K562 (cell line): ENCODE measurements at regions not wholly inside any gene's neighbourhood (a gene's known extent, or its start where the extent isn't known, plus 50 kb on each side); places are given as distances from the start of the nearest gene placed in this dataset.

Experiments
- ATAC-seq: fragments of 200-7000 bp; cut with Tn5 transposase; 3 replicates; pipeline ENCODE4 v1.9.1; 2020; ENCODE audit warnings: moderate library complexity
- BruUV-seq: library from RNA; stranded (reverse); fragments of 400-500 nt; replicated peaks from 2 replicates; lab custom pipeline; 2021; lab: Mats Ljungman, UMichigan
- CTCF ChIA-PET: fragments of 300-600 bp; formaldehyde crosslinking; extraction: SDS; loops from one replicate; lab custom pipeline; 2021; ENCODE audit warnings: low intra/inter-chr PET ratio; lab: Yijun Ruan, JAX
- POLR2A ChIA-PET: fragments of 300-600, 350-650 bp; sonication (Branson Sonifier 250); formaldehyde crosslinking; extraction: SDS; loops from one replicate; lab custom pipeline; 2021; ENCODE audit warnings: antibody characterized with exemption, inconsistent platforms; lab: Yijun Ruan, JAX
- DNase-seq, 4 experiments: peaks; one replicate each; pipeline versions ENCODE4 v3.0.0 to v3.0.0-alpha.2; 2011 to 2018; ENCODE audit warnings: low spot score in 3 of 4, mixed read lengths in 3 of 4; ENCODE audit errors: extremely low read depth in 1 of 4
- FAIRE-seq: peaks from 2 replicates; lab custom pipeline; 2011; peaks lifted over from hg19 to GRCh38; lab: Jason Lieb, UNC
- H2AFZ ChIP-seq: 2 replicates; pipeline ENCODE4 v1.6.0; 2011; ENCODE audit warnings: low read depth, low read length, control low read depth, inconsistent platforms
- H3K27ac ChIP-seq: fragments of 200-600 bp; 3 replicates; pipeline ENCODE4 v1.8.0; 2011; ENCODE audit warnings: low read depth, mild to moderate bottlenecking, control low read depth, inconsistent platforms, low read length, moderate library complexity, mixed read lengths; ENCODE audit errors: extremely low read depth
- H3K27me3 ChIP-seq, 2 experiments: fragments of 300-600 bp in 1 of 2; 2 replicates in 1 of 2; 3 replicates in 1 of 2; pipeline versions ENCODE4 v1.6.0 to v1.8.0; 2011; ENCODE audit warnings: inconsistent platforms in 2 of 2, low read length in 2 of 2, mild to moderate bottlenecking in 1 of 2, mixed read lengths in 1 of 2, moderate library complexity in 1 of 2; ENCODE audit not compliant: control insufficient read depth in 2 of 2, insufficient read depth in 2 of 2
- H3K36me3 ChIP-seq: fragments of 300-600 bp; 3 replicates; pipeline ENCODE4 v1.8.0; 2011; ENCODE audit warnings: mild to moderate bottlenecking, low read length, inconsistent platforms; ENCODE audit not compliant: control insufficient read depth, insufficient read depth
- H3K4me1 ChIP-seq, 2 experiments: fragments of 200-600 bp in 1 of 2; replicated peaks in 1 of 2; 2 replicates in 1 of 2; 3 replicates in 1 of 2; pipeline versions ENCODE4 v1.5.1 to v1.8.0; 2011; ENCODE audit warnings: inconsistent platforms in 2 of 2, low read length in 2 of 2, mild to moderate bottlenecking in 1 of 2, mixed read lengths in 1 of 2, moderate library complexity in 1 of 2; ENCODE audit not compliant: control insufficient read depth in 2 of 2, insufficient read depth in 2 of 2
- H3K4me2 ChIP-seq: 2 replicates; pipeline ENCODE4 v1.6.1; 2011; ENCODE audit warnings: low read length, control low read depth, inconsistent platforms, mixed read lengths; ENCODE audit not compliant: insufficient read depth
- H3K4me3 ChIP-seq: fragments of 200-600 bp; sonication (generic), shearing (Covaris generic); 2 replicates; pipeline ENCODE4 v1.5.1; 2016; ENCODE audit warnings: control low read depth, inconsistent platforms
- H3K79me2 ChIP-seq: fragments of 200-600 bp; 3 replicates; pipeline ENCODE4 v1.8.0; 2011; ENCODE audit warnings: low read length, inconsistent platforms; ENCODE audit not compliant: control insufficient read depth, insufficient read depth
- H3K9ac ChIP-seq, 2 experiments: 2 replicates each; pipeline versions ENCODE4 v1.6.0 to v1.6.1; 2011; ENCODE audit warnings: low read depth in 2 of 2, low read length in 2 of 2, control low read depth in 1 of 2, inconsistent platforms in 1 of 2, mild to moderate bottlenecking in 1 of 2, mixed read lengths in 1 of 2; ENCODE audit not compliant: insufficient read depth in 1 of 2
- H3K9me1 ChIP-seq: one replicate; pipeline ENCODE4 v1.6.0; 2011; ENCODE audit warnings: inconsistent platforms, mild to moderate bottlenecking, low read length, moderate library complexity; ENCODE audit not compliant: control insufficient read depth, insufficient read depth
- H3K9me3 ChIP-seq: replicated peaks from 2 replicates; pipeline ENCODE4 v1.5.1; 2011; ENCODE audit warnings: low read depth, low read length, inconsistent platforms; ENCODE audit not compliant: control insufficient read depth, insufficient read depth
- H4K20me1 ChIP-seq: replicated peaks from 2 replicates; pipeline ENCODE4 v1.6.1; 2011; ENCODE audit warnings: low read length, inconsistent platforms, mixed read lengths; ENCODE audit not compliant: control insufficient read depth, insufficient read depth
- CBX3 ChIP-seq, 2 experiments: IDR thresholded peaks; 1 replicate in 1 of 2; 2 replicates in 1 of 2; pipeline ENCODE4 v1.6.1; 2012; ENCODE audit warnings: inconsistent platforms in 2 of 2, low read length in 2 of 2, borderline replicate concordance in 1 of 2, control low read depth in 1 of 2
- CSDE1 ChIP-seq, 2 experiments: fragments of 450-650 bp; IDR thresholded peaks; 2 replicates each; pipeline ENCODE4 v1.6.1; 2016; ENCODE audit warnings: mild to moderate bottlenecking in 1 of 2
- FOXP1 ChIP-seq: sonication (generic); formaldehyde crosslinking; IDR thresholded peaks from 2 replicates; pipeline ENCODE4 v1.8.0; 2022; ENCODE audit warnings: mild to moderate bottlenecking, missing genetic modification reagents
- GTF2F1 ChIP-seq: IDR thresholded peaks from 2 replicates; pipeline ENCODE4 v1.6.1; 2011; ENCODE audit warnings: low read depth, low read length, improper control_type of control experiment
- HNRNPL ChIP-seq: fragments of 200-400 bp; formaldehyde crosslinking; IDR thresholded peaks from 2 replicates; pipeline ENCODE4 v1.6.1; 2017; ENCODE audit warnings: low read depth, mild to moderate bottlenecking, low read length
- NFYB ChIP-seq: IDR thresholded peaks from 2 replicates; pipeline ENCODE4 v1.6.1; 2011; ENCODE audit warnings: mild to moderate bottlenecking, moderate library complexity; ENCODE audit not compliant: insufficient read length; ENCODE audit errors: extremely low read depth
- PYGO2 ChIP-seq: fragments of 450-650 bp; IDR thresholded peaks from 2 replicates; pipeline ENCODE4 v1.6.1; 2016; ENCODE audit warnings: mild to moderate bottlenecking, missing genetic modification characterization, moderate library complexity, missing compliant biosample characterization
- TCF7 ChIP-seq: sonication (generic); IDR thresholded peaks from 2 replicates; pipeline ENCODE4 v1.6.1; 2016; ENCODE audit warnings: antibody characterized with exemption, borderline replicate concordance
- XRCC5 ChIP-seq: fragments of 200-400 bp; formaldehyde crosslinking; IDR thresholded peaks from 2 replicates; pipeline ENCODE4 v1.6.1; 2017; ENCODE audit warnings: low read depth, mild to moderate bottlenecking, low read length
- ZBTB7A ChIP-seq: IDR thresholded peaks from 2 replicates; pipeline ENCODE4 v1.6.1; 2011; ENCODE audit warnings: low read depth, mild to moderate bottlenecking, low read length, moderate library complexity, borderline replicate concordance; ENCODE audit not compliant: control insufficient read depth
- ZNF212 ChIP-seq: fragments of 450-650 bp; formaldehyde crosslinking; IDR thresholded peaks from 2 replicates; pipeline ENCODE4 v1.4.0; 2020; ENCODE audit warnings: mild to moderate bottlenecking
- WGBS: fragments of 100-300 bp; shearing (Covaris generic); methylation state at CpG from one replicate; pipeline ENCODE4 v1.1.6; 2016; ENCODE audit warnings: low coverage, mixed read lengths; ENCODE audit not compliant: insufficient coverage; ENCODE audit errors: missing lambda C conversion rate; 5-methylcytosine and 5-hydroxymethylcytosine counted together
- in situ Hi-C: fragments of 300-500 bp; cut with MboI; formaldehyde crosslinking; loops from 4 replicates; pipeline ENCODE4 v1.15.0; 2018; ENCODE audit warnings: inconsistent platforms, mixed read lengths
- intact Hi-C: fragments of 100-400 bp; cut with micrococcal nuclease; formaldehyde crosslinking; loops from 2 replicates; pipeline ENCODE4 v1.14.2; 2022
- TF ChIP-seq, protein P1 (sequence below): sonication (generic); formaldehyde crosslinking; IDR thresholded peaks from 2 replicates; pipeline ENCODE4 v1.8.0; 2022; ENCODE audit warnings: mild to moderate bottlenecking, missing genetic modification reagents, borderline replicate concordance

DNA sequence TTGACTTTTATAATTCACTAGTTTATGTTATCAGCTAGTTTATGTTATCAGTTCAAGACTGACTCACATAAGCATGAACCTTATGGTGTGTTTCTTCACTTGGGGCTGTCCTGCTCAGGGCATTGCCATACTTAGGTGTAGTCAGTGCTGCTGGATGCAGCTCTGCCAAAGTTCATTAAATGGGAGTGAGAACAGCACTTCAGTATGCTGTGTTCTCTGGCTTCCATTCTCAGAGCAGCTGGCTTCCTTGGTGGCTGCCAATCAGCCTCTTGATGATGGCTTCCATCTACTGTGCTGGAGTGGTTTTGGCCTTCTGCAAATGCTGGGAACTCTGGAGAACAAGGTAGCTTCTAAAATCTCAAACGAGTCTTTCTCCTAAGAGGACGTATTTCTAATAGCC lies 170.7 kb downstream of the TDRD15 start:
- no peaks in the 10 kb centered on the region for H3K4me1 ChIP-seq
- H3K4me2 ChIP-seq: no peak overlapping the region
- CTCF ChIA-PET: no interaction called here
- ATAC-seq (no peak), FAIRE-seq (no peak), DNase-seq (no peak)
- H3K36me3 ChIP-seq: no peaks in the 10 kb centered on the region
- intact Hi-C loops: no loop called here
- POLR2A ChIA-PET: interaction anchor here (0.6 kb wide), 1 partner anchor 48 kb away, joined by 3 read pairs; no protein-coding TSS in a partner anchor
- no peaks in the 10 kb centered on the region for H3K9me1 ChIP-seq
- H3K79me2 ChIP-seq: no peaks in the 10 kb centered on the region
- 5% methylated on average over 2 of the region's 2 CpGs for WGBS
- no TSS peak for BruUV-seq
- H2AFZ ChIP-seq: no peak overlapping the region
- no peaks in the 10 kb centered on the region for H3K27me3 ChIP-seq
- TF ChIP-seq FOXP1 (CRISPR knock-in tag) (no peak), PYGO2 (tag) (no peak), NFYB (no peak), TCF7 (no peak), GTF2F1 (no peak), CBX3 (IDR thresholded peaks at IDR 0.05; ENCODE audit: borderline replicate concordance in 1 of 2, low read length in 2 of 2) (no peak), XRCC5 (no peak), ZBTB7A (no peak), ZNF212 (CRISPR knock-in tag) (no peak), CSDE1 (IDR thresholded peaks at IDR 0.05) (no peak), HNRNPL (no peak)
- TF ChIP-seq, protein P1, sequence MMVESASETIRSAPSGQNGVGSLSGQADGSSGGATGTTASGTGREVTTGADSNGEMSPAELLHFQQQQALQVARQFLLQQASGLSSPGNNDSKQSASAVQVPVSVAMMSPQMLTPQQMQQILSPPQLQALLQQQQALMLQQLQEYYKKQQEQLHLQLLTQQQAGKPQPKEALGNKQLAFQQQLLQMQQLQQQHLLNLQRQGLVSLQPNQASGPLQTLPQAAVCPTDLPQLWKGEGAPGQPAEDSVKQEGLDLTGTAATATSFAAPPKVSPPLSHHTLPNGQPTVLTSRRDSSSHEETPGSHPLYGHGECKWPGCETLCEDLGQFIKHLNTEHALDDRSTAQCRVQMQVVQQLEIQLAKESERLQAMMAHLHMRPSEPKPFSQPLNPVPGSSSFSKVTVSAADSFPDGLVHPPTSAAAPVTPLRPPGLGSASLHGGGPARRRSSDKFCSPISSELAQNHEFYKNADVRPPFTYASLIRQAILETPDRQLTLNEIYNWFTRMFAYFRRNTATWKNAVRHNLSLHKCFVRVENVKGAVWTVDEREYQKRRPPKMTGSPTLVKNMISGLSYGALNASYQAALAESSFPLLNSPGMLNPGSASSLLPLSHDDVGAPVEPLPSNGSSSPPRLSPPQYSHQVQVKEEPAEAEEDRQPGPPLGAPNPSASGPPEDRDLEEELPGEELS (CRISPR knock-in tag): no peak
- no peak overlapping the region for H3K9ac ChIP-seq
- no peak overlapping the region for H3K4me3 ChIP-seq
- no peaks in the 10 kb centered on the region for H4K20me1 ChIP-seq
- H3K9me3 ChIP-seq: no peaks in the 10 kb centered on the region
- H3K27ac ChIP-seq: no peak overlapping the region
- in situ Hi-C loops: no loop called here
